ENCODE measurements at regions not wholly inside any gene's neighbourhood (a gene's known extent, or its start where the extent isn't known, plus 50 kb on each side); places are given as distances from the start of the nearest gene placed in this dataset.

DNA sequence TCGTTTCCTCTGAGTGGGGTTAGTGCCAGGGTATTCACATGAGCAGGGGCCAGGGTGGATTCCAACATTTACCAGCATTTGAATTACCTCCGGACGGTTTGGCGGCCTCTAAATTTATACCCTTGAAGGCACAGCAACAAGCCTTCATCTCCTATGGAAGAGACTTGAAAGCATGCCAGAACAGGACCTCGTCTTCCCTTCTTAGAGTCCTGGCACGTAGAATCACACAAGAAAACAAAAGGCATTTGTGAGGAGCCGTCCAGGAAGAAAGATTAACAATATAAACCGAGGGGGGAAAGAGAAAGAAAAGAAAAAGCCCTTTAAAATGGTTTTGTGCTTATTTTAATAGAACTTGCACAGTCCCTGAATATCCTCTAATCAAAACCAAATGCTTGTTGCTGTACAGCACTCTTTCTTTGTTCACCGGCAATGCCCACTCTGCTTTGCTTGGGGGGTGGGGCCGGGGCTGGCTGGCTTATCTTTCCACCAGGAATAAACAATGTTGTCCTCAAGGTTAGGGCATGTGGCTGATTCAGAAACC is 575.8 kb upstream of the ZNF462 start (continued):
- TF ChIP-seq RBBP5 (IDR thresholded peaks at IDR 0.05; ENCODE audit: borderline replicate concordance, low read depth, low read length), result no peak

Data from H1 (cell line).